GM12878 (cell line): ENCODE measurements at regions not wholly inside any gene's neighbourhood (a gene's known extent, or its start where the extent isn't known, plus 50 kb on each side); places are given as distances from the start of the nearest gene placed in this dataset.

Source experiments
- CBX5 ChIP-seq: sonication (generic); IDR thresholded peaks from 2 replicates; pipeline ENCODE4 v1.6.1; 2016; ENCODE audit warnings: low read depth, moderate library complexity, mild to moderate bottlenecking, inconsistent platforms
- CTCF ChIP-seq, 3 experiments: IDR thresholded peaks in 2 of 3; conservative IDR thresholded peaks in 1 of 3; 2 replicates each; pipeline ENCODE4 v1.5.1; 2011; ENCODE audit warnings: low read depth in 3 of 3, low read length in 3 of 3, mild to moderate bottlenecking in 3 of 3, control low read depth in 2 of 3, moderate library complexity in 2 of 3, inconsistent platforms in 1 of 3, mixed read lengths in 1 of 3; ENCODE audit not compliant: control insufficient read depth in 2 of 3, insufficient read depth in 1 of 3; ENCODE audit errors: extremely low read depth in 1 of 3
- MTA3 ChIP-seq: IDR thresholded peaks from 2 replicates; pipeline ENCODE4 v1.6.1; 2012; ENCODE audit warnings: low read length, inconsistent platforms, borderline replicate concordance
- POLR2A ChIP-seq: IDR thresholded peaks from 2 replicates; pipeline ENCODE4 v1.6.1; 2011; ENCODE audit warnings: low read depth, mild to moderate bottlenecking, low read length
- RBBP5 ChIP-seq: fragments of 200-600 bp; sonication (generic); conservative IDR thresholded peaks from 2 replicates; pipeline ENCODE4 v1.6.1; 2016
- SP1 ChIP-seq: IDR thresholded peaks from one replicate; pipeline ENCODE4 v1.6.1; 2011; ENCODE audit warnings: low read depth, low read length
- TAF1 ChIP-seq: IDR thresholded peaks from 2 replicates; pipeline ENCODE4 v1.6.1; 2011; ENCODE audit warnings: mild to moderate bottlenecking, low read depth, low read length, borderline replicate concordance

GRCh38 chr18:55136258-55136657, 177.0 kb upstream of the CCDC68 start:
- TF ChIP-seq CBX5 (no peak), CTCF (IDR thresholded peaks at IDR 0.05 in 2 of 3, conservative IDR thresholded peaks at IDR 0.05 in 1 of 3; ENCODE audit: control insufficient read depth in 2 of 3, extremely low read depth in 1 of 3, insufficient read depth in 1 of 3, low read depth in 3 of 3, low read length in 3 of 3) (no peak), RBBP5 (no peak), POLR2A (no peak), SP1 (no peak), MTA3 (no peak), TAF1 (no peak)
